NOMO-1 (cell line): ENCODE measurements at regions not wholly inside any gene's neighbourhood (a gene's known extent, or its start where the extent isn't known, plus 50 kb on each side); places are given as distances from the start of the nearest gene placed in this dataset.
A peak's percentile ranks its signal among the peaks of the same experiment; 100 is the strongest.
"Not testable (repeated sequence)": the region's sequence is repeated elsewhere in the genome, so short reads cannot be mapped to it uniquely, and the experiment has no call there.

ENCODE experiments used
- DNase-seq, 2 experiments: peaks; one replicate each; lab custom pipeline; 2025; ENCODE audit not compliant: unreplicated experiment in 2 of 2; lab: John Stamatoyannopoulos, UW

DNA sequence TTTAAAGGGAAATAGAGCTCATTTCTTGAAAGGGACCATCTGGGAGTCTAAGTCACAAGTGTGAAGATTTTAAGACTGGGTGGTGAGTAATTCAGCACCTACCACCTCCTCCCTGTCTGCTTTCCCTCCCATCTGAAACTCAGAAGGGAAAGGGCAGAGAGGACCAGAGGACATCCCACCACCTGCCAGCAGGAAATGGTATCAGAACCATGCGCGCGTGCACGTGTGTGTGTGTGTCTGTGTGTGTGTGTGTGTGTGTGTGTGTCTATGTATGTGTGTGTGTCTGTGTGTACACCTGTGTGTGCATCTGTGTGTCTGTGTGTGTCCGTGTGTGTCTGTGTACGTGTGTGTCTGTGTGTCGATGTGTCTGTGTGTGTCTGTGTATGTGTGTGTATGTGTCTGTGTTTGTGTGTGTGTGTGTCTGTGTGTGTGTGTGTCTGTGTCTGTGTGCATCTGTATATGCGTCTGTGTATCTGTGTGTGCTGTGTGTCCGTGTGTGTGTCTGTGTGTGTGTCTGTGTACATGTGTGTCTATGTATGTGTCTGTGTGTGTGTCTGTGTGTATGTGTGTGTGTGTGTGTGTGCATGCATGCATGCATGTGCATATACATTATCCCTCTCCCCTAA is 76.8 kb downstream of the ZFP36L2 start:
- DNase-seq = no peak

DNA sequence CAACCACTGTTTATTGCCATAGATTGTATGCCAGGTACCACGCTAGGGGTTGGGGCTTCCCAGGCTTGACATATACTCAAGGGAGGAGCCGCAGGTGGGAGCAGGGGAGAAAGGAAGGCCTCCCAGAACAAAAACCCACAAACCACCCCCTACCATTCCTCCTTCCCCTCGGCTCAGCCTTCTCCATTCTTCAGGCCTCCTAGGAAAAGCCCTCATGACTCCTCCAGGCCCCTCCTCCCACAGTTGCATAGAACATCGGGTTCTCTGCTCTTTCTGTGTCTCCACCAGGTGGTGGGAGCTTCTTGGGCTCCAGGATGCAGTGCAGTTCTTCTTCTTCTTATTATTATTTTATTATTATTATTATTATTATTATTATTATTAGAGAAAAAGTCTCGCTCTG is 80.3 kb downstream of the ZFP36L2 start:
- DNase-seq = no peak

DNA sequence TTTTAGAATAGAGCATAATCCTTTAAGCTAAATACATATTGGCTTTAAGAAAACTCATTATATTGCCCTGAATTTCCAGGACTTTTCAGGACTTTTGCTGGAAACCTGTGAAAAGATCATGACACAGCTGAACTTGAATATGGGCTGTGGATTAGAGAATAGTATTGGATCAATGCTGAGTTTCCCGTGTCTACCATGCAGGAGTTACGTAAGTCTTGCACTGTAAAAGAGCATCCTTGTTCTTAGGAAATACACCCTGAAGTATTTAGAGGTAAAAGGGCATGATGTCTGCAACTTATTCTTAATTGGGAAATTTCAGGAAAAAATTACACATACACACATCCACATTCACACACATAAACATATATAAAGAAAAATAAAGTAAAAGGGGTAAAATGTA is 82.1 kb downstream of the ZFP36L2 start:
- peak in 1 of 2 experiments; percentile 66 for DNase-seq

DNA sequence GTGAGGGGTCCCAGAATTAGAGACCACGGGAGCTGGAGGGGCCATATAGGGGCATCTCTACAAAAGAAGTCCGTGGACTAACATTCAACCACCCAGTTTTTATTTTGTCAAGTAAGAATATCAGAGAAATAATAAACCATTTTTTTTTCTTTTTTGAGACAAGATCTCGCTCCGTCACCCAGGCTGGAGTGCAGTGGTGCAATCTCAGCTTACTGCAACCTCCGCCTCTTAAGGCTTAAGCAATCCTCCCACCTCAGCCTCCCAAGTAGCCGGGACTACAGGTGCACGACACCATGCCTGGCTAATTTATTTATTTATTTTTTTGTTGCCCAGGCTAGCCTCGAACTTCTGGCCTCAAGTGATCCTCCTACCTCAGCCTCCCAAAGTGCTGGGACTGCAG is 82.7 kb downstream of the ZFP36L2 start:
- DNase-seq = no peak

DNA sequence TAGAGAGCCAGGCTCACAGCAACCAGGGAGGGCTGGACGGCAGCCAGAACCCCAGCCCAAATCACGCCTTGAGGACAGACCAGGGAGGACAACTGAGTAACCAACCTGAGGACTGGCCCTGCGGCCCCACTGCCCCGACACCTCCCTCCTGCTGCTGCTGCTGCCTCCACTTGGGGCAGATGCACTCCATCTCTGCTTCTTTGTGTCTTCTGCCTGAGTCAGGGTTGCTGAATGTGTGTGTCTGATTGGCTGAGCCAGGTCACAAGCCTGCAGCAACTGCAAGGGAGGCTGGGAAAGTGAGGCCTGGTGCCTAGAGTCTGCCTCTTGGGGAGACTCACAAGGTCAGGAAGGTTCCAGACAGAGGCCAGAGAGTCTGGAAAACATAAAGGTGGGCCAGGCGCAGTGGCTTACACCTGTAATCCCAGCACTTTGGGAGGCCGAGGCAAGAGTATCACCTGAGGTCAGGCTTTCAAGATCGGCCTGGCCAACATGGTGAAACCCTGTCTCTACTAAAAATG is 83.4 kb downstream of the ZFP36L2 start:
- no peak for DNase-seq

DNA sequence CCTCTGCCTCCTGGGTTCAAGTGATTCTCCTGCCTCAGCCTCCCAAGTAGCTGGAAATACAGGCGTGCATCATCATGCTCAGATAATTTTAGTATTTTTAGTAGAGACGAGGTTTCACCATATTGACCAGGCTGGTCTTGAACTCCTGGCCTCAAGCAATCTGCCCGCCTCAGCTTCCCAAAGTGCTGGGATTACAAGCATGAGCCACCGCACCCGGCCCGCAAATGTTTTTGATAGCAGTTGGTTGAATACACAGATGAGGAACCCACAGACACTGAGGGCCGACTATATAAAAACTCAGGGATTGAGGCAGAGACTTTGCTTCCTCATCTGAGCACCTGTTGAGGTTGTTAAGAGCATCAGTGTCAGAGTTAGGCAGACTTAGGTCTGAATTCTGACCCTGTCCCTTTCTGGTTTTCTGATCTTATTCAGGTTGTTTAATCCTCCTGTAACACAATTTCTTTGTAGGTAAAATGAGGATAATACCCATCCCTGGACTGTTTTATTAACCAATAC is 84.7 kb downstream of the ZFP36L2 start:
- not testable (repeated sequence) for DNase-seq

DNA sequence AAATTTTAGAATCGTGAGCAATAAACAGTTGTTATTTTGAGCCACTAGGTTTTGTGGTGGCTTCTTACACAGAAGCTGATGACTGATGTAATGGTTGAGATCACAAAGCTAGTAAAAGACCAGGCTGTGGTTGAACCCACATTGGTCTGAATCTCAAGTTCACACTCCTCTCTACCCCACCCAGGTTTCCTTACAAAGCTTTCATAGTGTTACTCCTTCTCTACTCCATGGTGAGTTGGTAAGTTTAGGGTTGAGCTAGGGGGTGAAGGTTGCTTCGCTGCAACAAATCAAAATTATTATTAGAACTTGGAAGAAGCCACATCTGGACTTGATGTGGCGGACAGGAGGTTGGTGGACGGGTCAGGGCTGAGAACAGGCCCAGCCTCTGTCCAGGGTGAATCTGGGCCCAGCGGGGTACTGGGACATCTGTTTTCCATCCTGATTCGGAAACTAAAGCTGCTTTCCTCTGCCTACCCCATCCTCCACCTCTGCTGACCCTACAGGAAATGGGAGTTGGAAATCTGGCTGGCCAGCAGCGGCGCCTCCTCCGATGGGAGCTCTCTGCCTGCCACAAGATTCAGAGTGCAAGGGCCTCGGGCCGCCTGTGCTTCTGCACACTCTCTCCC is 86.3 kb downstream of the ZFP36L2 start:
- DNase-seq = no peak

DNA sequence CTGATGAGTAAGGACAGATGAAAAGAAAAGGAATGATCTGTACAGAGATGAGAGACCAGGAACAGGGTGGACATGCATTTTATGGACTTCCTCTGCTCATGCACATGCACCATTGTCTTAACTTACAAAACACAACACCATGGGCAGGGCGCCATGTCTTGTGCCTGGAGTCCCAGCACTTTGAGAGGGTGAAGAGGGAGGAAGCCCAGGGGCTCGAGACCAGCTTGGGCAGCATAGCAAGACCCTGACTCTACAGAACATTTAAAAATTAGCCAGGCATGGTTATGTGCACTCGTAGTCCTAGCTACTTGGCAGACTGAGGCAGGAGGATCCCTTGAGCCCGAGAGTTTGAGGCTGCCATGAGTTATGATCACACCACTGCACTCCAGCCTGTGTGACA is 86.9 kb downstream of the ZFP36L2 start:
- DNase-seq = no peak

DNA sequence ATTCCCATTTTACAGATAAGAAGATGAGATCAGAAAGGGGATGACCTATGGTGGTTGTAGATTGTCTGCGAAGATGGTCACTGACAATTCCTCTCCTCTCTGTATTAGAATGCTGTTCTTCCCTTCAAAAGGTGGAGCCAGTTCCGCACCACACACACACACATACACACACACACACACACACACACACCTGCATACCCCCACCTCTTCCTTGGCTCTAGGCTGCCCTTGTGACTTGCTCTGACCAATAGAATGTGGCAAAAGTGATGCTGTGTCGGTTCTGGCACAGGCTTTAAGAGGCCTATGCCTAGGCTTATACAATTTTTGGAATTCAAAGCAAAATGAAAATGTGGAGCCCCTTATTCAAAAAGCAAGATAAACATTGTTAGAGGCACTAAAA is 88.0 kb downstream of the ZFP36L2 start:
- DNase-seq = no peak

DNA sequence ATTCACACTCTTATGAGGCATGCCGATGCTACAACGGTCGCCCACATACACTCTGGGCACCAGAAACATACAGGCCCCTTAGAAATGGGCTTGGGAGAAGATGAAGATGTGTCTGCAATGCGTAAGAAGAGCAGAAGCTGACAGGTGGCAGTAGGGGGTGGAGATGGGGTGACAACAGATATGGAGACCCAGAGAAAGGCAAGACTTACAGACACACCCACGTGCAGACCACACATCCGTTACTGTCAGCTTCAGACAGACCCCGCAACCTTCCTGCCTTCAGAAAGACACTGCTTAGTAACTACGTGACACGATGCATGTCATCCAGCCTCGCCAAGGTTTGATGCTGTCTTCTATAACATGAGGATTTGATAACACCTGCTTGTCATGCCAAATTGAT is 89.5 kb downstream of the ZFP36L2 start:
- no peak for DNase-seq

DNA sequence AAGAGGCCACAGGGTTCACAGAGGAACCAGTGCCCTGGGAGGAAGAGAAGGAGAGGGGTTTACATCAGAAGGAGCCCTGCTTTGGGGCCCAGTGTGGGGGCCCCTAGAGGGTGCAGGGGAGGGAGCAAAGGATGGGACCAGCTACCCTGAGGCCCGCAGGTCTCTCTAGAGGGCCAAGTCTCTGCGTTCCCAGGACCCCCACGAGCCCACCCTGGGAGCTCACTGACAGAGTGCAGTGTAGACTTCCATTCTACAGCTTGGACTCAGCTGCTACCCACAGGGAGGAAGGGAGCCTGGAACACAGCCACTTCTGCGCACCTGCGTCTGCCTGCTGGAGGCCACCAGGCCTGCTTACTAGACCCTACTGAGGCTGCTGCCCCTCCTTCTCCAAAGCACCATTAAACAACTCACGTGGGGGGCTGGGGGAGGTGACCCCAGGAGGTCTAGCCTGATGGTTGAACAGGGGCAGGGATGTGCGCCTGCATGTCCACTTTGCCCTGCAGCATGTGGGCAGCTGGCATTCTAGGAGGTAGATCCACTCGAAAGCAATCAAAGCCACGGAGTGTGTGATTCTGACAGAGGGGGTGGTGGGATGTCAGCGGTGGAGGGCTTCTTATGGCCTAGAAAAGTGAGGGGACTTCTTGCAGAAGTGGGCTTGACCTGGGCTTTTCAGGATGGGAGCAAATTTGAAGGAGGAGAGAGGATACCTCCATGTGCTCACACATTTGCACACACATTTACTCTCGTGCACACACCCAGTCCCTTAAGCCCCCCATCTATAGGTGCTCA is 90.2 kb downstream of the ZFP36L2 start:
- DNase-seq = no peak

DNA sequence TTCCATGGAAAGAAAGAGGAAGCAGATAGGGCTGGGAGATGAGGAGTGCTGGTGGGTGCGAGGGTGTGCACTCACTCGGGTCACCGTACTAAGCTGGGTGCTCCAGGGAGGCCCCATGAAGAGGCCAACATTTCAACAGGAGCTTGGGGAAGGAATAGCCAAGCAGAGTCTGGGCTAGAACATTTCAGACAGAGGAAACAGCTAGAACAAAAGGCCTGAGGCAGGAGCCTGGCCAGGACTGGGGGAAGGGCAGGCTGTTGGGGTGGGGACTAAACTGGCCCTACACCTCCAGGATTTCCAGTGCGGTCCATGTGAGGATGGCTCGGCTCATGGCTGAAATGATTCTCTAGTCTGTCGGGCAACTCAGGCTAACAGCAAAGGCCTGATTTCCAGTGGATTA is 90.8 kb downstream of the ZFP36L2 start:
- no peak for DNase-seq

DNA sequence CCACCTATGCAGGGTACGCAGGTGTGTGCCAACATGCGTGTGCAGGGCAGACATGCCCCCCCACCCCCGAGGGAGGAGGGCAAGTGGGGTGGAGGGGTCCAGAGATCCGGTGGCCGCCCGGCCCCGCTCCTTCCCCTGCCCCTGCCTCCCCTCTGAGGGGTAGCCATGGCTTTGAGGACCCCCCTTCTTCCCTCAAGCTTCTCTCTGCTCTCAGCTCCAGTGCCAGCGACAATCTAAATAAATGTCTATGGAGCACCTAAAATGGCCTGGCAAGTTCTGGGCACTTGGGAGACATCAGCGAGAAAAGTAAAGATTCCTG is 91.9 kb downstream of the ZFP36L2 start:
- no peak for DNase-seq

DNA sequence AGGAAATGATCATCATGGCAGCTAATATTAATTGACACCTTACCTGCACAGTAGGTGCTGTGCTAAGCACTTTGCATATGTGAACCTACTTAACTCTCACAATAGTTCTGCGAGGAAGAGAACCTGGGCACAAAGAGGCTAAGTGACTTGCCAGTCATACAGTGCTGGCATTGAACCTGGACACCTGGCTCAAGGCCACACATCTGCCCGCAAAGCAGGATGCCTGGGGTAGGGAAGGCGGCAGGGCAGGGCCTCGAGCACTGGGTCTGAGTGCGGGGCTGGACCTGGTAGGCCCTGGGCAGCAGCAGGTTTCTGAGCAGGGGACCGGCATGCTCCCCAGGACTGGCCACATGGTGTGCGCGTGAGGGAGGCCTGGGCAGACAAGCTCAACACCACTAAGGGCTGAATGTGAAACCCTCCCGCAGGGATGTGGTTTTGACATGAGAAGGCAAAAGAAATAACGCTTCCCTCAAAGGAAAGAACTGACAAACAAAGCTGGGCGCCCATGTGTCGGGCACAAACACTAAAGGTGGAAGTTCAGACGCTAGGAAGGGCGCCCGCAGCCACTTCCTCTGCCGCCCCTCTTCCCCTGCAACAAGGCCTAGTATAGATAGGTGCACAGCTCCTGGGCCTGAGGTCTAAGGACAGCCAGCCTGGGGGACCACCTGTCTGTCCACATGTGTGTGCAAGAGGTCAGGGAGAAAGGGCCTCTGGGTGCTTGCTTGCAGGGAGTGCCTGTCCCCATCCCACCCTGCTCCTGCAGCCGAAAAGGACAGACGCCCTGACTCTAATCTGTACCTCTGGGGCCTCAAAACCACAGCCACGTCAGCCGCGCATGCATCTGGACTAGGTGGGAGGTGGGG is 92.5 kb downstream of the ZFP36L2 start:
- peak; percentile 89 to 92 for DNase-seq

DNA sequence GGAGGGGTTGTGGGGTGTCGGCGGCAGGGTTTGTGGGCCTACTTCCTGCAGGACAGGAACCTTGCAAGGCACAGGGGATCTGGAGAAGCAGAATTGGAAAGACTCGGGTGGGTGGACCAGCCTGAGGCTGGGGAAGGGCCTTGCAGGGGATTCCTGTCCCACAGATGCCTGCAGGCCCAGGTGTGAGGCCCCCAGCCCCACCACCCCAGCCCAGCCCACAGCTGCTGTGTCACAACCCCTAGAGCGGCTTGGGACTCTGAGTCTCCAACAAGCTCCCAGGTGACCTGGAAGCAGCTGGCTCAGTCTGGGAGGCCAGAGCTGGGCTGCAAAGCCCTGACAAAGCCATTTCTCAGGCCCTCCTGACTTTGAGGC is 93.1 kb downstream of the ZFP36L2 start:
- no peak for DNase-seq

DNA sequence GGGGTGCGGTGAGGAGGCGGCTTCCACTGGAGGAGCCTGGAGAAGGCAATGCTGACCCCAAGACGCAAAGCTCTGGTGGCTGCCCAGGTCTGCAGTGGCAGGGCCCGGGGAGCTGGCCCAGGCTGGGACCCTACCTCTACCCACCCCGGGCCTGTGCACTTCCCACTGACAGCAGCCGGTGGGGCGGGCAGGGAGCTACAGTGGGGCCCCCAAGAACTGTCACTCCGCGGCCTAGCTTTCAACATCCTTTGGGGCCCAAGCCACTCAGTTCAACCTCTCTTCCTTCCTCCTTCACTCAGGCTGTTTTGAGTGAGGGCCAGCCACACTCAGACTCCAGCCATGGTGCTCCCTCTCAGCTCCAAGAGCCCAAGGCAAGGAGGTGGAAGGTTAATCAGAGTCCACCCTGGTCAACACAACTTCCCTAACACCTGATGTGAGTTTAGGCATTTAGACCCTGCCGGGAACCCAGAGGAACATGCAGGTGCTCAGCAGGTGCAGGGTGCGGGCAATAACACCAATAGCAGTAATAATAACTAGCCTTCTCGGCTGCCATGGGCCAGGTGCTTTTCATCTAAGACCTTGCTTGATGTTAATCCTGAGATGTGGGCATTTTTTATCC is 93.6 kb downstream of the ZFP36L2 start:
- peak; percentile 87 to 90 for DNase-seq

DNA sequence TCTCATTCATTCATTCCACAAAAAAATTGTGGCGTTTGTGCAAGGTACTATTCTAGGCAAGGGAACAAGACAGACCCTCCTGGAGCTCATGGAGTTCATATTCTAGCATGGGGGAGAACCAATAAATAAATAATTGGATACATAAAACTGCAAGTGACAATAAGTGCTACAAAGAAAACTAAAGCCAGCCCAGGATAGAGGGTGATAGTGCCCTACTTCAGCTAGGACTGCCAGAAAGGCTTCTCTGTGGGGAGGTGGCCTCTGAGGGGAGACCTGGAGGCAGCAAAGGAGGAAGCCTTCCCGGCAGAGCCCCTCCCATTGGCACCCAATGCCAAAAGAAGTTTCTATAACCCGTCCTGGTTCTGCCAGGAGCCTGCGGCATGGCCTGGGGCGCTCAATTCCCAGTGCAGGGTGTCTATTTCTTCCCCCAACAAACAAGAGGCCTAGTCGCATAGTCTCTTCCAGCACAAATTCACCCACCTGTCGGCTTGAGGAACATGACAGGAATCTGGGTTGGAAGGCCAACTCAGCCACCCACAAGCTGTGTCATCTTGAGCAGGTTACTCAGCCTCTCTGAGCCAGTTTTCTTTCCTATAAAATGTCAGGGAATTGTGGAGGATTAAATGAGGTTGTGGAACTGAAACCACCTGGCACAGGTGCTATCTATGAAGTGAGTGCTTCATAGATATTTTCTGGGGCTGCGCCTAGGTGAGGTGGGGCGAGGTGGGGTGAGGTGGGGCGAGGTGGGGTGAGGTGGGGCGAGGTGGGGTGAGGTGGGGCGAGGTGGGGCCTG is 94.3 kb downstream of the ZFP36L2 start:
- peak in 1 of 2 experiments; percentile 51 for DNase-seq

DNA sequence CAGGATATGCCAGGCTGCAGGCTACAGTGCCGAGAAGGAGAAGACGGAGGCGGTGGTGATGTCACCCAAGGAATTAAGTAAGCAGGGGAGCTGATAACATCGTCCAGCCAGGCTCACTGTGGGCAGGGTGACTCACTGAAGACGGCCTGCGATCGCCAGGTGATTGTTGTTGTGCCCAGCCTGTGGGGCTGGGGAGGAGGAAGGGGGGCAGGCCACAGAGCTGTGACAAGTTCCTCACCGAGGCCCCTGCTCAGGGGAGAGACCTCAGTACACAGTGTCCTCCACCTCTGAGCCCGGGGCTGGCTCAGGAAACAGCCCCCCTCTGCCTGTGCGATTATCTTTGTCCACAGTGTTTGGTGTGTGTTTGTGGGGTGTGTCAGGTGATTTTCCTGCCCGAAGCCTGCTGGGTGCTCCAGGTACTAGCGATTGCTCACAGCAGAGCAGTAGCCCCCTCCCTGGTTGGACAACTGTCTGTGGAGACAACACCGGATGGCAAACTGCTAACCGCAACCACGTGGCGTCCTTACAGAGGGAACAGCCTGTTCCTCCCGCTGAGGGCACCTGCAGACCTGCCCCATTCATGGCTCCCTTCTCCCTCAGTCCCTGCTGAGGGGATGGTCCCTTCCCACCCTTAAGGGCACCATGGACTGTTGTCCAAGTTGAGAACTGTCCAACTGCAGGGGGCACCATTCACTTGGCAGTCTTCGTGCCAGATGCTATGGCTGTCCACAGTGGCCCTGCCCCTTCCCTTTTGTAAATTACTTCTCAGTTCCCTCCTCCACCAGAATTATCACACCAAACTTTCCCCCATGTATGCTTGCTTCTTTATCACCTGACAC is 95.1 kb downstream of the ZFP36L2 start:
- DNase-seq = peak; percentile 98 to 99

DNA sequence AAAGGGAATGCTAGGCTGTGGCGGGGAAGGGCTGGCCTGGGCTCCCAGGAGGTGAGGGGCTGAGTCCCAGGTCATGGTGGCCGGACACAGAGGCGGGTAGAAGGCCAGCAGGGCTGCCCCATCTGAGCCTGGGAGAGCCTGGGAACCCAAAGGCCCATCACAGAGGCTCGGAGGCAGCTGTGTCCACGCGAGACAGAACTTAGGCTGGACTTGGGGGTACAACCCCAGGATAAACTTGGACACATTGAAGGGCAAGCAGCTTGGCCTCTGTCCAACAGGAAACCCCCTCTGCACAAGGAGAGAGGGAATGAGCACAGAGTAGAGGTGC is 95.9 kb downstream of the ZFP36L2 start:
- DNase-seq = no peak
